Fibroblast of lung (primary cell): ENCODE measurements at regions not wholly inside any gene's neighbourhood (a gene's known extent, or its start where the extent isn't known, plus 50 kb on each side); places are given as distances from the start of the nearest gene placed in this dataset.

Source experiments
- DNase-seq, 2 donors: peaks; one replicate each; pipeline versions ENCODE4 v3.0.0 to v3.0.0-alpha.2; 2010; ENCODE audit warnings: low read depth in 2 of 2
- H2AFZ ChIP-seq: 2 replicates; pipeline ENCODE4 v1.5.1; 2012; ENCODE audit warnings: low read length, control low read depth, inconsistent platforms
- H3K27ac ChIP-seq: 2 replicates; pipeline ENCODE4 v1.5.1; 2011; ENCODE audit warnings: low read length, control low read depth; ENCODE audit not compliant: insufficient read depth
- H3K27me3 ChIP-seq: 2 replicates; pipeline ENCODE4 v1.5.1; 2011; ENCODE audit warnings: mild to moderate bottlenecking, low read length; ENCODE audit not compliant: control insufficient read depth, insufficient read depth
- H3K36me3 ChIP-seq: 2 replicates; pipeline ENCODE4 v1.5.1; 2011; ENCODE audit warnings: low read length; ENCODE audit not compliant: control insufficient read depth, insufficient read depth
- H3K4me1 ChIP-seq: 2 replicates; pipeline ENCODE4 v1.5.1; 2011; ENCODE audit warnings: low read length; ENCODE audit not compliant: control insufficient read depth, insufficient read depth; ENCODE audit errors: extremely low read depth
- H3K4me2 ChIP-seq: 2 replicates; pipeline ENCODE4 v1.5.1; 2011; ENCODE audit warnings: low read length, control low read depth; ENCODE audit not compliant: insufficient read depth; ENCODE audit errors: extremely low read depth
- H3K4me3 ChIP-seq, 4 experiments: fragments of 200-600 bp in 1 of 4; sonication (generic) in 1 of 4; replicated peaks in 1 of 4; 2 replicates each; pipeline ENCODE4 v1.5.1; 2011 to 2016; ENCODE audit warnings: low read length in 4 of 4, low read depth in 3 of 4, mild to moderate bottlenecking in 3 of 4, control low read depth in 2 of 4, inconsistent platforms in 1 of 4, mixed read lengths in 1 of 4; ENCODE audit not compliant: insufficient read depth in 1 of 4; ENCODE audit errors: control extremely low read depth in 1 of 4
- H3K79me2 ChIP-seq: 2 replicates; pipeline ENCODE4 v1.5.1; 2012; ENCODE audit warnings: mild to moderate bottlenecking, low read length, inconsistent platforms; ENCODE audit not compliant: control insufficient read depth, insufficient read depth
- H3K9ac ChIP-seq: 2 replicates; pipeline ENCODE4 v1.5.1; 2011; ENCODE audit warnings: mild to moderate bottlenecking, low read length, control low read depth; ENCODE audit not compliant: insufficient read depth
- H3K9me3 ChIP-seq: 2 replicates; pipeline ENCODE4 v1.5.1; 2012; ENCODE audit warnings: low read depth, low read length; ENCODE audit not compliant: control insufficient read depth, insufficient read depth
- H4K20me1 ChIP-seq: 2 replicates; pipeline ENCODE4 v1.5.1; 2011; ENCODE audit warnings: low read length; ENCODE audit not compliant: control insufficient read depth, insufficient read depth; ENCODE audit errors: extremely low read depth
- CTCF ChIP-seq, 2 donors: IDR thresholded peaks in 1 of 2; conservative IDR thresholded peaks in 1 of 2; 1 replicate in 1 of 2; 2 replicates in 1 of 2; pipeline ENCODE4 v1.5.1; 2011 to 2012; ENCODE audit warnings: low read length in 2 of 2, control low read depth in 1 of 2, inconsistent platforms in 1 of 2, low read depth in 1 of 2, mild to moderate bottlenecking in 1 of 2
- EZH2 ChIP-seq: IDR thresholded peaks from 2 replicates; pipeline ENCODE4 v1.5.1; 2012; ENCODE audit warnings: low read length, control low read depth, mild to moderate bottlenecking; ENCODE audit errors: missing control alignments

DNA sequence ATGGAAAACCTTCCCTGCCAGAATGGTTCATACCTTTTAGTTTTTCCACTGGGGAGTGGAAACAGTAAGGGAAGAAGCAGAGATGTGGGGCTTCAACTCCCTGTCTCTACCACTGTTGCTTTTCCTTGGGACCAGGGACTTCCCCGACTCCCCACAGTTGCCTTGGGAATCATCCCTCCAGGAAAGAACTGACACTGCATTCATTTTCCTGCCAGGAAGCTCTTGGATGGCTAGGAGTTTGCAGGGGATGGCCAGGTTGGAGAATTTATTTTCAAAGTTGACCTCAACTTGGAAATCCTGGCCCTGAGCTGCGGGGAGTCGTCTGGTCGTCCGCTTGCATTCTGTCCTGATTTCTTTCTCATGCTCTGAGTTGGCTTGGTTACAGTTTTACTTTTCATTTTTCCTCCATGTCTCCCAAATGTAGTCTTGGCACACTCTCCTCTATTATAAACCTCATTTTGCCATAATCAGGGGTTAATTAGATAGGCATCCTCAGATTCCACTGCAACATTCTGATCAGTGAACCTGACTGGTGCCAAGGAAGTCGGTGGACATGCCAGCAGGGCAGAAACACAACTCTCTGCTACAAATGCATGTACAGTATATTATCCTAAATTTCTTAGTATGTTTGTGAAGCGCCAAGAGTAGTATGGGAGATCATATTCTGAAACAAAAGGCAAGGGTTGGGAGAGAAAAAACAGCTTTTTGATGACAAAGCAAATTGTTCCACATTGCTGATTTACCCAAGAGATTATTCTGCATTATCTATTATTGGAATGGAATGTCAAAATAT lies 220.5 kb upstream of the XYLT1 start:
- Histone ChIP-seq H3K4me2 (no peak overlapping the region), H3K27ac (no peak overlapping the region), H3K4me3 (no peak overlapping the region), H3K9ac (no peak overlapping the region), H3K36me3 (no peaks in the 10 kb centered on the region), H4K20me1 (no peaks in the 10 kb centered on the region), H3K4me1 (no peaks in the 10 kb centered on the region), H3K79me2 (no peaks in the 10 kb centered on the region), H3K9me3 (no peaks in the 10 kb centered on the region), H3K27me3 (no peaks in the 10 kb centered on the region), H2AFZ (no peak overlapping the region)
- TF ChIP-seq EZH2: no peak
- TF ChIP-seq CTCF (conservative IDR thresholded peaks at IDR 0.05 in 1 of 2, IDR thresholded peaks at IDR 0.05 in 1 of 2; ENCODE audit: low read depth in 1 of 2, low read length in 2 of 2): no peak
- no peak for DNase-seq

- no peak overlapping the region for H3K4me3 ChIP-seq
- no peak overlapping the region for H2AFZ ChIP-seq
- no peaks in the 10 kb centered on the region for H4K20me1 ChIP-seq
- no peak overlapping the region for H3K9ac ChIP-seq
- no peaks in the 10 kb centered on the region for H3K9me3 ChIP-seq
- no peak overlapping the region for H3K4me2 ChIP-seq
- H3K27ac ChIP-seq: no peak overlapping the region
- no peaks in the 10 kb centered on the region for H3K27me3 ChIP-seq
- H3K4me1 ChIP-seq: no peaks in the 10 kb centered on the region
- H3K79me2 ChIP-seq: no peaks in the 10 kb centered on the region
- H3K36me3 ChIP-seq: no peaks in the 10 kb centered on the region
- TF ChIP-seq EZH2 (no peak), CTCF (conservative IDR thresholded peaks at IDR 0.05 in 1 of 2, IDR thresholded peaks at IDR 0.05 in 1 of 2; ENCODE audit: low read depth in 1 of 2, low read length in 2 of 2) (no peak)
- DNase-seq: no peak
These were observed 214.7 kb upstream of the XYLT1 start for GRCh38 chr16:17685447-17685846.

DNA sequence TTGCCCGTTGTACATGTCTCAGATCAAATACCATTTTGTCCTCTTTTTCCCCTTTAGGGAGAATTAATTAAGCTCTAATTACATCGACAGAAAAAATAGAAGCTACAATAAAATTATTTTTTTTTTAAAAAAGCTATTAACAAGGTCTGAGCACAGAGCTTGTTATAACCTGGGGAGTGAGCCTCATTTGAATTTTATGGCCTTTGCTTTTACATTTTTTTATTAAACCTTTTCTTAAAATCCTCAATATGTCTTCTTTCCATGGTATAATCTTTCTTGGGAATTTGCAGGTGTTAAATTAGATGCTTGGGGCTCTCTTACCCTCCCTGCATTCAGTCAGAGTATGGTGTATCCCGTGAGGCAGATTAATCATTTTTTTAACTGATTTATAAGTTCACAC lies 212.5 kb upstream of the XYLT1 start:
- Histone ChIP-seq H3K9me3 (no peaks in the 10 kb centered on the region), H4K20me1 (no peaks in the 10 kb centered on the region), H3K4me3 (no peak overlapping the region), H2AFZ (no peak overlapping the region), H3K27me3 (no peaks in the 10 kb centered on the region), H3K36me3 (no peaks in the 10 kb centered on the region), H3K4me2 (no peak overlapping the region), H3K79me2 (no peaks in the 10 kb centered on the region), H3K9ac (no peak overlapping the region), H3K27ac (no peak overlapping the region), H3K4me1 (no peaks in the 10 kb centered on the region)
- no peak for TF ChIP-seq CTCF (conservative IDR thresholded peaks at IDR 0.05 in 1 of 2, IDR thresholded peaks at IDR 0.05 in 1 of 2; ENCODE audit: low read depth in 1 of 2, low read length in 2 of 2)
- TF ChIP-seq EZH2: no peak
- DNase-seq: no peak
